Astrocyte (in vitro differentiated cells and primary cell): ENCODE measurements at regions not wholly inside any gene's neighbourhood (a gene's known extent, or its start where the extent isn't known, plus 50 kb on each side); places are given as distances from the start of the nearest gene placed in this dataset.

ENCODE experiments used
- DNase-seq: peaks from one replicate; pipeline ENCODE4 v3.0.0-alpha.2; 2010; ENCODE audit warnings: low read depth
- FAIRE-seq: peaks from 2 replicates; lab custom pipeline; 2011; peaks lifted over from hg19 to GRCh38; lab: Jason Lieb, UNC
- H2AFZ ChIP-seq: 2 replicates; pipeline ENCODE4 v1.6.0; 2012; ENCODE audit warnings: low read depth, low read length, inconsistent platforms
- H3K27ac ChIP-seq: 2 replicates; pipeline ENCODE4 v1.5.1; 2011; ENCODE audit warnings: low read depth, low read length, inconsistent platforms
- H3K27me3 ChIP-seq: 2 replicates; pipeline ENCODE4 v1.6.0; 2011; ENCODE audit warnings: low read length, inconsistent platforms; ENCODE audit not compliant: insufficient read depth
- H3K36me3 ChIP-seq: 2 replicates; pipeline ENCODE4 v1.5.1; 2011; ENCODE audit warnings: low read length, inconsistent platforms; ENCODE audit not compliant: insufficient read depth
- H3K4me1 ChIP-seq: 2 replicates; pipeline ENCODE4 v1.5.1; 2011; ENCODE audit warnings: low read length, inconsistent platforms; ENCODE audit not compliant: insufficient read depth
- H3K4me2 ChIP-seq: 2 replicates; pipeline ENCODE4 v1.6.0; 2012; ENCODE audit warnings: low read length, inconsistent platforms
- H3K4me3 ChIP-seq: 2 replicates; pipeline ENCODE4 v1.5.1; 2011; ENCODE audit warnings: low read depth, mild to moderate bottlenecking, low read length, inconsistent platforms; ENCODE audit not compliant: insufficient read depth
- H3K79me2 ChIP-seq: 2 replicates; pipeline ENCODE4 v1.6.0; 2012; ENCODE audit warnings: mild to moderate bottlenecking, low read length, inconsistent platforms; ENCODE audit not compliant: insufficient read depth
- H3K9ac ChIP-seq: 2 replicates; pipeline ENCODE4 v1.6.0; 2012; ENCODE audit warnings: mild to moderate bottlenecking, low read length, inconsistent platforms
- H3K9me3 ChIP-seq: 2 replicates; pipeline ENCODE4 v1.5.1; 2012; ENCODE audit warnings: low read depth, mild to moderate bottlenecking, low read length, inconsistent platforms; ENCODE audit not compliant: insufficient read depth
- H4K20me1 ChIP-seq: 2 replicates; pipeline ENCODE4 v1.6.0; 2012; ENCODE audit warnings: low read length, inconsistent platforms; ENCODE audit not compliant: insufficient read depth
- H3K27ac Mint-ChIP-seq: one replicate; pipeline ENCODE4 v1.8.0; 2021; ENCODE audit warnings: mild to moderate bottlenecking, mixed read lengths; ENCODE audit not compliant: unreplicated experiment
- H3K27me3 Mint-ChIP-seq: one replicate; pipeline ENCODE4 v1.8.0; 2021; ENCODE audit warnings: low read depth, mixed read lengths; ENCODE audit not compliant: unreplicated experiment
- H3K36me3 Mint-ChIP-seq: one replicate; pipeline ENCODE4 v1.8.0; 2021; ENCODE audit warnings: low read depth, mixed read lengths; ENCODE audit not compliant: unreplicated experiment
- H3K4me1 Mint-ChIP-seq: one replicate; pipeline ENCODE4 v1.8.0; 2021; ENCODE audit warnings: low read depth, mixed read lengths; ENCODE audit not compliant: unreplicated experiment
- H3K4me3 Mint-ChIP-seq: one replicate; pipeline ENCODE4 v1.8.0; 2021; ENCODE audit warnings: mild to moderate bottlenecking, moderate library complexity, mixed read lengths; ENCODE audit not compliant: unreplicated experiment
- H3K9me3 Mint-ChIP-seq: one replicate; pipeline ENCODE4 v1.8.0; 2021; ENCODE audit warnings: mild to moderate bottlenecking, mixed read lengths; ENCODE audit not compliant: unreplicated experiment
- CTCF ChIP-seq: IDR thresholded peaks from 2 replicates; pipeline ENCODE4 v1.5.1; 2011; ENCODE audit warnings: low read depth, mild to moderate bottlenecking, inconsistent platforms, low read length, moderate library complexity; ENCODE audit not compliant: insufficient read depth
- EZH2 ChIP-seq: IDR thresholded peaks from 2 replicates; pipeline ENCODE4 v1.6.1; 2012; ENCODE audit warnings: mild to moderate bottlenecking, low read length, inconsistent platforms; ENCODE audit not compliant: insufficient read depth

GRCh38 chr16:79995315-79995714 is 394.8 kb upstream of the MAF start:
- DNase-seq: no peak
- no peak overlapping the region for H3K27ac Mint-ChIP-seq
- Histone ChIP-seq H4K20me1 (no peaks in the 10 kb centered on the region), H3K36me3 (no peaks in the 10 kb centered on the region), H3K9ac (no peak overlapping the region), H3K27ac (no peak overlapping the region), H3K4me2 (no peak overlapping the region), H2AFZ (no peak overlapping the region), H3K9me3 (no peaks in the 10 kb centered on the region), H3K79me2 (no peaks in the 10 kb centered on the region), H3K4me3 (no peak overlapping the region), H3K27me3 (no peaks in the 10 kb centered on the region), H3K4me1 (no peaks in the 10 kb centered on the region)
- no peak overlapping the region for H3K4me3 Mint-ChIP-seq
- H3K4me1 Mint-ChIP-seq: no peaks in the 10 kb centered on the region
- peaks cover under 1% of the 10 kb centered on the region for H3K27me3 Mint-ChIP-seq
- FAIRE-seq: no peak
- H3K9me3 Mint-ChIP-seq: peaks cover 4% of the 10 kb centered on the region
- no peaks in the 10 kb centered on the region for H3K36me3 Mint-ChIP-seq
- no peak for TF ChIP-seq CTCF
- no peak for TF ChIP-seq EZH2

GRCh38 chr16:79994418-79994817 is 393.9 kb upstream of the MAF start:
- Mint-ChIP-seq H3K27ac (no peak overlapping the region), H3K9me3 (peaks cover 4% of the 10 kb centered on the region), H3K4me1 (peaks cover 4% of the 10 kb centered on the region), H3K36me3 (no peaks in the 10 kb centered on the region), H3K27me3 (no peaks in the 10 kb centered on the region), H3K4me3 (no peak overlapping the region)
- H3K27me3 ChIP-seq: no peaks in the 10 kb centered on the region
- no peaks in the 10 kb centered on the region for H3K36me3 ChIP-seq
- TF ChIP-seq EZH2 (no peak), CTCF (no peak)
- no peak overlapping the region for H3K4me2 ChIP-seq
- H3K9ac ChIP-seq: no peak overlapping the region
- H2AFZ ChIP-seq: no peak overlapping the region
- DNase-seq (no peak), FAIRE-seq (no peak)
- no peaks in the 10 kb centered on the region for H3K9me3 ChIP-seq
- peaks cover under 1% of the 10 kb centered on the region for H3K4me1 ChIP-seq
- no peak overlapping the region for H3K4me3 ChIP-seq
- H4K20me1 ChIP-seq: no peaks in the 10 kb centered on the region
- no peaks in the 10 kb centered on the region for H3K79me2 ChIP-seq
- H3K27ac ChIP-seq: no peak overlapping the region

- H3K27ac ChIP-seq: no peak overlapping the region
- H3K9me3 Mint-ChIP-seq: peaks cover 4% of the 10 kb centered on the region
- TF ChIP-seq EZH2 (no peak), CTCF (no peak)
- FAIRE-seq: no peak
- H3K4me1 Mint-ChIP-seq: peaks cover 10% of the 10 kb centered on the region
- no peaks in the 10 kb centered on the region for H3K36me3 Mint-ChIP-seq
- no peaks in the 10 kb centered on the region for H3K27me3 ChIP-seq
- H3K27ac Mint-ChIP-seq: no peak overlapping the region
- peaks cover 8% of the 10 kb centered on the region for H3K4me1 ChIP-seq
- H3K36me3 ChIP-seq: no peaks in the 10 kb centered on the region
- no peak overlapping the region for H3K4me2 ChIP-seq
- H3K4me3 Mint-ChIP-seq: no peak overlapping the region
- no peaks in the 10 kb centered on the region for H3K9me3 ChIP-seq
- H3K79me2 ChIP-seq: no peaks in the 10 kb centered on the region
- no peak overlapping the region for H2AFZ ChIP-seq
- H3K4me3 ChIP-seq: no peak overlapping the region
- H3K27me3 Mint-ChIP-seq: no peaks in the 10 kb centered on the region
- no peak overlapping the region for H3K9ac ChIP-seq
- H4K20me1 ChIP-seq: no peaks in the 10 kb centered on the region
- DNase-seq: no peak
These were observed 393.2 kb upstream of the MAF start for GRCh38 chr16:79993629-79994209.
